ENCODE measurements at regions not wholly inside any gene's neighbourhood (a gene's known extent, or its start where the extent isn't known, plus 50 kb on each side); places are given as distances from the start of the nearest gene placed in this dataset.

- no peak overlapping the region for H3K18ac ChIP-seq (ENCODE audit: low read length)
- no peaks in the 10 kb centered on the region for H3K79me1 ChIP-seq (ENCODE audit: low read length)
- H3K27me3 ChIP-seq (ENCODE audit: insufficient read depth, low read length): no peaks in the 10 kb centered on the region
- no peak for DNase-seq
- H2AK5ac ChIP-seq (ENCODE audit: low read length): no peak overlapping the region
- no peak overlapping the region for H4K91ac ChIP-seq (ENCODE audit: low read depth, low read length)
- H3K79me2 ChIP-seq (ENCODE audit: control insufficient read depth, insufficient read depth, low read length, poor library complexity): no peaks in the 10 kb centered on the region
- H3K4me2 ChIP-seq (ENCODE audit: low read length): no peak overlapping the region
- H3K9me3 ChIP-seq (ENCODE audit: insufficient read depth, low read depth, low read length): peaks cover 1% of the 10 kb centered on the region
- H4K12ac ChIP-seq (ENCODE audit: low read depth, low read length): no peak overlapping the region
- H3K23ac ChIP-seq (ENCODE audit: low read length): no peak overlapping the region
- WGBS (ENCODE audit: extremely low coverage, insufficient coverage, insufficient read length): no CpG with 5 or more reads among the region's 4 CpGs
- no peak overlapping the region for H3K14ac ChIP-seq (ENCODE audit: low read length)
- no peaks in the 10 kb centered on the region for H3K4me1 ChIP-seq (ENCODE audit: control insufficient read depth in 1 of 2, insufficient read depth in 2 of 2, low read length in 2 of 2)
- no peaks in the 10 kb centered on the region for H3K36me3 ChIP-seq (ENCODE audit: control insufficient read depth in 1 of 2, insufficient read depth in 2 of 2, low read length in 2 of 2)
- H3K27ac ChIP-seq (ENCODE audit: low read depth, low read length): no peak overlapping the region
- H2BK120ac ChIP-seq (ENCODE audit: insufficient read depth, low read length, poor library complexity): no peak overlapping the region
- H2AFZ ChIP-seq (ENCODE audit: insufficient read depth, low read length, poor library complexity): no peak overlapping the region
- H3K4ac ChIP-seq (ENCODE audit: low read depth, low read length): no peak overlapping the region
- no peak overlapping the region for H3K9ac ChIP-seq (ENCODE audit: low read length)
- no peak overlapping the region for H2BK12ac ChIP-seq (ENCODE audit: low read length)
- no peak overlapping the region for H3K4me3 ChIP-seq (ENCODE audit: low read depth, low read length)
- no peak overlapping the region for H2BK5ac ChIP-seq (ENCODE audit: low read depth, low read length, poor library complexity)
- no peak overlapping the region for H4K8ac ChIP-seq (ENCODE audit: low read depth, low read length)
Observed at GRCh38 chr13:95386370-95386769, 85.1 kb upstream of the ABCC4 start.

- WGBS (ENCODE audit: extremely low coverage, insufficient coverage, insufficient read length): no CpG with 5 or more reads among the region's 4 CpGs
- Histone ChIP-seq H3K4me1 (ENCODE audit: control insufficient read depth in 1 of 2, insufficient read depth in 2 of 2, low read length in 2 of 2) (no peaks in the 10 kb centered on the region), H3K4me3 (ENCODE audit: low read depth, low read length) (no peak overlapping the region), H3K23ac (ENCODE audit: low read length) (no peak overlapping the region), H2BK12ac (ENCODE audit: low read length) (no peak overlapping the region), H3K4me2 (ENCODE audit: low read length) (no peak overlapping the region), H3K36me3 (ENCODE audit: control insufficient read depth in 1 of 2, insufficient read depth in 2 of 2, low read length in 2 of 2) (no peaks in the 10 kb centered on the region), H4K91ac (ENCODE audit: low read depth, low read length) (no peak overlapping the region), H2BK120ac (ENCODE audit: insufficient read depth, low read length, poor library complexity) (no peak overlapping the region), H4K8ac (ENCODE audit: low read depth, low read length) (no peak overlapping the region), H2AFZ (ENCODE audit: insufficient read depth, low read length, poor library complexity) (no peak overlapping the region), H3K14ac (ENCODE audit: low read length) (no peak overlapping the region), H3K27ac (ENCODE audit: low read depth, low read length) (no peak overlapping the region), H3K18ac (ENCODE audit: low read length) (no peak overlapping the region), H3K79me1 (ENCODE audit: low read length) (no peaks in the 10 kb centered on the region), H4K12ac (ENCODE audit: low read depth, low read length) (no peak overlapping the region), H3K9me3 (ENCODE audit: insufficient read depth, low read depth, low read length) (peaks cover 1% of the 10 kb centered on the region), H3K9ac (ENCODE audit: low read length) (no peak overlapping the region), H2BK5ac (ENCODE audit: low read depth, low read length, poor library complexity) (no peak overlapping the region), H3K4ac (ENCODE audit: low read depth, low read length) (no peak overlapping the region), H3K79me2 (ENCODE audit: control insufficient read depth, insufficient read depth, low read length, poor library complexity) (no peaks in the 10 kb centered on the region), H3K27me3 (ENCODE audit: insufficient read depth, low read length) (no peaks in the 10 kb centered on the region), H2AK5ac (ENCODE audit: low read length) (no peak overlapping the region)
- no peak for DNase-seq
Observed at GRCh38 chr13:95387733-95388207, 86.5 kb upstream of the ABCC4 start.

GRCh38 chr13:95388420-95389079 is 87.3 kb upstream of the ABCC4 start:
- no peak overlapping the region for H3K4me2 ChIP-seq (ENCODE audit: low read length)
- no peaks in the 10 kb centered on the region for H3K4me1 ChIP-seq (ENCODE audit: control insufficient read depth in 1 of 2, insufficient read depth in 2 of 2, low read length in 2 of 2)
- H3K36me3 ChIP-seq (ENCODE audit: control insufficient read depth in 1 of 2, insufficient read depth in 2 of 2, low read length in 2 of 2): no peaks in the 10 kb centered on the region
- no peak overlapping the region for H2BK12ac ChIP-seq (ENCODE audit: low read length)
- no peak overlapping the region for H2BK5ac ChIP-seq (ENCODE audit: low read depth, low read length, poor library complexity)
- H3K4ac ChIP-seq (ENCODE audit: low read depth, low read length): no peak overlapping the region
- no peak overlapping the region for H3K14ac ChIP-seq (ENCODE audit: low read length)
- no peak overlapping the region for H2AK5ac ChIP-seq (ENCODE audit: low read length)
- H3K9ac ChIP-seq (ENCODE audit: low read length): no peak overlapping the region
- no peak overlapping the region for H3K18ac ChIP-seq (ENCODE audit: low read length)
- H2AFZ ChIP-seq (ENCODE audit: insufficient read depth, low read length, poor library complexity): no peak overlapping the region
- no peak overlapping the region for H4K91ac ChIP-seq (ENCODE audit: low read depth, low read length)
- no peak overlapping the region for H4K12ac ChIP-seq (ENCODE audit: low read depth, low read length)
- no peaks in the 10 kb centered on the region for H3K79me1 ChIP-seq (ENCODE audit: low read length)
- H3K79me2 ChIP-seq (ENCODE audit: control insufficient read depth, insufficient read depth, low read length, poor library complexity): no peaks in the 10 kb centered on the region
- H3K27me3 ChIP-seq (ENCODE audit: insufficient read depth, low read length): no peaks in the 10 kb centered on the region
- DNase-seq: no peak
- H3K9me3 ChIP-seq (ENCODE audit: insufficient read depth, low read depth, low read length): peaks cover under 1% of the 10 kb centered on the region
- H3K4me3 ChIP-seq (ENCODE audit: low read depth, low read length): no peak overlapping the region
- H3K27ac ChIP-seq (ENCODE audit: low read depth, low read length): no peak overlapping the region
- H4K8ac ChIP-seq (ENCODE audit: low read depth, low read length): no peak overlapping the region
- H2BK120ac ChIP-seq (ENCODE audit: insufficient read depth, low read length, poor library complexity): no peak overlapping the region
- H3K23ac ChIP-seq (ENCODE audit: low read length): no peak overlapping the region
- WGBS (ENCODE audit: extremely low coverage, insufficient coverage, insufficient read length): no CpG with 5 or more reads among the region's 2 CpGs

GRCh38 chr13:95391362-95391761 is 90.1 kb upstream of the ABCC4 start:
- Histone ChIP-seq H3K14ac (ENCODE audit: low read length) (no peak overlapping the region), H2AFZ (ENCODE audit: insufficient read depth, low read length, poor library complexity) (no peak overlapping the region), H2BK12ac (ENCODE audit: low read length) (no peak overlapping the region), H3K4ac (ENCODE audit: low read depth, low read length) (no peak overlapping the region), H3K27me3 (ENCODE audit: insufficient read depth, low read length) (no peaks in the 10 kb centered on the region), H4K12ac (ENCODE audit: low read depth, low read length) (no peak overlapping the region), H3K36me3 (ENCODE audit: control insufficient read depth in 1 of 2, insufficient read depth in 2 of 2, low read length in 2 of 2) (no peaks in the 10 kb centered on the region), H3K23ac (ENCODE audit: low read length) (no peak overlapping the region), H3K4me3 (ENCODE audit: low read depth, low read length) (no peak overlapping the region), H3K27ac (ENCODE audit: low read depth, low read length) (no peak overlapping the region), H3K9ac (ENCODE audit: low read length) (no peak overlapping the region), H3K9me3 (ENCODE audit: insufficient read depth, low read depth, low read length) (no peaks in the 10 kb centered on the region), H3K4me1 (ENCODE audit: control insufficient read depth in 1 of 2, insufficient read depth in 2 of 2, low read length in 2 of 2) (no peaks in the 10 kb centered on the region), H3K79me1 (ENCODE audit: low read length) (no peaks in the 10 kb centered on the region), H4K91ac (ENCODE audit: low read depth, low read length) (no peak overlapping the region), H2BK120ac (ENCODE audit: insufficient read depth, low read length, poor library complexity) (no peak overlapping the region), H3K79me2 (ENCODE audit: control insufficient read depth, insufficient read depth, low read length, poor library complexity) (no peaks in the 10 kb centered on the region), H3K4me2 (ENCODE audit: low read length) (no peak overlapping the region), H2BK5ac (ENCODE audit: low read depth, low read length, poor library complexity) (no peak overlapping the region), H3K18ac (ENCODE audit: low read length) (no peak overlapping the region), H4K8ac (ENCODE audit: low read depth, low read length) (no peak overlapping the region), H2AK5ac (ENCODE audit: low read length) (no peak overlapping the region)
- no peak for DNase-seq
- WGBS (ENCODE audit: extremely low coverage, insufficient coverage, insufficient read length): no CpG with 5 or more reads among the region's 2 CpGs
